ENCODE measurements at regions not wholly inside any gene's neighbourhood (a gene's known extent, or its start where the extent isn't known, plus 50 kb on each side); places are given as distances from the start of the nearest gene placed in this dataset.

DNA sequence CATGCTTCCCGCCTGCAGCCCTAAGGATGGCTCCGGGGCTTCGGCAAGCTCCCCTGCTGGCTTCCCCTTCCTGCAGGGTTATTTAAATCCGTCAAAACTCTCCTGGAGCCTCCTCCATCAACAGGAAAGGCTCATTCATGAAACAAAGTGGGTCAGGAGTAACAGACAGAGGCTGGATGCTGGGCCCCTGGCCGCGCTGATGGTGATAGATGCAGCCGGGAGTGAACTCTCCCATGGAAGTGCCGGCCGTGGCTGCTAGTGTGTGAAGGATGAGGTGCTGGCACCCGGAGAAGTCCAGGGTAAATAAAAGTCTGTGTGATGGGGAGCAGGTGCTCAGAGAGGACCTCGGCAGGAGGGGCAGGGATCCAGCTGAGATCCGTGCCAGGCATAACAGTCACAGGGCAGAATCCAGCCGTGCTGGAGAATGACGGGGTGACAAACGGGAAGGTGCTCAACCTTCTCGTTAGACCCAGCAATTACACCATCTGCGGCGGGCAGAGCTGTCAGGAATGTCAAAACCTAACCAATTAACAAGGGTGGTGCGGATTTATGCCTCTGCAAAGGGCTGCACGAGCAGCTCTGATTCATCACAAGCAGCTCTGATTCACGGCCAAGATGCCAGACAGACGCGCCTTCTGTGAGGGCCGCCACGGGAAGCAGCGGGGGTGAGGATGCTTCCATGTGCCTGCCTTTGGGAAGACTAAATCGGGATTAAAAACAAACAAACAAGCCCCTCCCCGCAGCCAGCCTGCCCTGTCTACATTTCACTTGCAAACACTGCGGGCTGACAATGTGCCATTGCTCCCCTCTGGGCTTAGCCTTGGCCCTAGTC, 55.6 kb downstream of the SYNE3 start:
- no peak overlapping the region for H3K4me3 ChIP-seq (ENCODE audit: low read length in 3 of 3)
- no peak overlapping the region for H3K27ac ChIP-seq (ENCODE audit: low read depth in 2 of 2, low read length in 2 of 2)
- H3K4me1 ChIP-seq (ENCODE audit: control insufficient read depth in 2 of 3, insufficient read depth in 2 of 3, low read depth in 1 of 3, low read length in 3 of 3) = peaks cover 0 to 3% (median 3%) of the 10 kb centered on the region in 3 donors
- no peaks in the 10 kb centered on the region for H3K9me3 ChIP-seq (ENCODE audit: control insufficient read depth in 2 of 3, insufficient read depth in 1 of 3, low read length in 3 of 3)
- H3K27me3 ChIP-seq (ENCODE audit: control insufficient read depth, insufficient read depth, low read length) = peaks cover 2% of the 10 kb centered on the region
- no peak for FAIRE-seq
- TF ChIP-seq CTCF (IDR thresholded peaks at IDR 0.05; ENCODE audit: borderline replicate concordance, extremely low read depth, insufficient read depth) = no peak
- H3K9ac ChIP-seq (ENCODE audit: low read length in 3 of 3) = no peak overlapping the region
- intact Hi-C loops (cut with DNase I) = no loop called here
- no peaks in the 10 kb centered on the region for H3K36me3 ChIP-seq (ENCODE audit: control insufficient read depth in 2 of 3, insufficient read depth in 3 of 3, low read length in 3 of 3)
- DNase-seq = peak in 3 of 5 donors; percentile 28 to 76 (median 34)

DNA sequence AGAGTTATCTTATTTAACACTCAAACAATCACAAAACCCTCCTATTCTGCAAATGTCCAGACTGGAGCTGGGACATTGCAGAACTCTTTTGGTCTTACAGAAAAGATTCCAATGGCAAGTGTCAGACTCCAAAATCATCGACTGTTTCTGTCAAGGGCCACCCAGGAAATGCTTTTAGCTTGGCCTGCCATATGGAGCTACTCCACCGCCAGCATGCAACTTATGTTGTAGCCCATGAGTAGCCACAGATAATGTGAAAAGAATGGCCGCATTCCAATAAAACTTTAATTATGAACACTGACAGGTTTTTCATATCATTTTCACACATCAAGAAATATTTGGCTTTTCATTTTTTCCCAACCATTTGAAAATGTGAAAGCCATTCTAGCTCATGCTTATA, 57.5 kb downstream of the SYNE3 start:
- no peaks in the 10 kb centered on the region for H3K36me3 ChIP-seq (ENCODE audit: control insufficient read depth in 2 of 3, insufficient read depth in 3 of 3, low read length in 3 of 3)
- TF ChIP-seq CTCF (IDR thresholded peaks at IDR 0.05; ENCODE audit: borderline replicate concordance, extremely low read depth, insufficient read depth) = no peak
- no peak overlapping the region for H3K9ac ChIP-seq (ENCODE audit: low read length in 3 of 3)
- no peak for FAIRE-seq
- DNase-seq = no peak
- H3K27ac ChIP-seq (ENCODE audit: low read depth in 2 of 2, low read length in 2 of 2) = no peak overlapping the region
- H3K4me1 ChIP-seq (ENCODE audit: control insufficient read depth in 2 of 3, insufficient read depth in 2 of 3, low read depth in 1 of 3, low read length in 3 of 3) = peaks cover 0 to 3% (median 3%) of the 10 kb centered on the region in 3 donors
- no peak overlapping the region for H3K4me3 ChIP-seq (ENCODE audit: low read length in 3 of 3)
- H3K27me3 ChIP-seq (ENCODE audit: control insufficient read depth, insufficient read depth, low read length) = peaks cover 2% of the 10 kb centered on the region
- H3K9me3 ChIP-seq (ENCODE audit: control insufficient read depth in 2 of 3, insufficient read depth in 1 of 3, low read length in 3 of 3) = no peaks in the 10 kb centered on the region
- intact Hi-C loops (cut with DNase I) = no loop called here

GRCh38 chr14:95458459-95458858, 58.0 kb downstream of the SYNE3 start:
- Histone ChIP-seq H3K27me3 (ENCODE audit: control insufficient read depth, insufficient read depth, low read length) (peaks cover 2% of the 10 kb centered on the region), H3K27ac (ENCODE audit: low read depth in 2 of 2, low read length in 2 of 2) (no peak overlapping the region), H3K9ac (ENCODE audit: low read length in 3 of 3) (no peak overlapping the region), H3K4me3 (ENCODE audit: low read length in 3 of 3) (no peak overlapping the region), H3K36me3 (ENCODE audit: control insufficient read depth in 2 of 3, insufficient read depth in 3 of 3, low read length in 3 of 3) (no peaks in the 10 kb centered on the region), H3K9me3 (ENCODE audit: control insufficient read depth in 2 of 3, insufficient read depth in 1 of 3, low read length in 3 of 3) (no peaks in the 10 kb centered on the region), H3K4me1 (ENCODE audit: control insufficient read depth in 2 of 3, insufficient read depth in 2 of 3, low read depth in 1 of 3, low read length in 3 of 3) (peaks cover 0 to 3% (median 3%) of the 10 kb centered on the region in 3 donors)
- DNase-seq (peak in 1 of 5 donors; percentile 40), FAIRE-seq (no peak)
- no peak for TF ChIP-seq CTCF (IDR thresholded peaks at IDR 0.05; ENCODE audit: borderline replicate concordance, extremely low read depth, insufficient read depth)
- intact Hi-C loops (cut with DNase I) = no loop called here

All from kidney (tissue), 13 donors.